ENCODE measurements at regions not wholly inside any gene's neighbourhood (a gene's known extent, or its start where the extent isn't known, plus 50 kb on each side); places are given as distances from the start of the nearest gene placed in this dataset.

DNA sequence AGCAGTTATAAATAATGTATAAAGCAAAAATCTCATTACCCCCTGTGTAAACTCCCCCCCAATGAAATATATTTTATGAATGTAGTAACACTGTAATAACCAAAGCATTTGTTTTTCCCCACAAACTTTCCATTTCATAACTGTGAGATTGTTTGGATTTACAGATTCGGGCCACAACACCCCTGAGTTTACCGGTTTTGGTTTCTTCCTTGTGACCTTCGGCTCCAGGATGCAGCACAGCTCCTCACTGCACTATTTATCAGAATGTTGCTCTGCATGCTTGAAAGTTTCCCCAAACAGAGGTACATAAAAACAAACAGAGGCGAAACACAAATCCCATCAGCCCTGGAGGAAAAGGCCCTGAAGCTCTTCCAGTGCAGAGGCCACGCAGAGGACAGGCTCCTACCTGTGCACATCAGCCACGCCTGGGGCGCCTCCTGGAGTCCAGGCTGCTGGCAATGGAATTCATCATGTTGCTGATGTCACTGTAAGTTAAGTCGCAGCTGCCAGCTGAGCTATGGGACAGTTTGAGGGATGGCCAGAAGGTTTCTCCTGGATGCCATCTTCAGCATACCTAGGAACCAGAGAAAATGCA is 122.0 kb downstream of the LMO4 start:
- TF ChIP-seq, protein P1, sequence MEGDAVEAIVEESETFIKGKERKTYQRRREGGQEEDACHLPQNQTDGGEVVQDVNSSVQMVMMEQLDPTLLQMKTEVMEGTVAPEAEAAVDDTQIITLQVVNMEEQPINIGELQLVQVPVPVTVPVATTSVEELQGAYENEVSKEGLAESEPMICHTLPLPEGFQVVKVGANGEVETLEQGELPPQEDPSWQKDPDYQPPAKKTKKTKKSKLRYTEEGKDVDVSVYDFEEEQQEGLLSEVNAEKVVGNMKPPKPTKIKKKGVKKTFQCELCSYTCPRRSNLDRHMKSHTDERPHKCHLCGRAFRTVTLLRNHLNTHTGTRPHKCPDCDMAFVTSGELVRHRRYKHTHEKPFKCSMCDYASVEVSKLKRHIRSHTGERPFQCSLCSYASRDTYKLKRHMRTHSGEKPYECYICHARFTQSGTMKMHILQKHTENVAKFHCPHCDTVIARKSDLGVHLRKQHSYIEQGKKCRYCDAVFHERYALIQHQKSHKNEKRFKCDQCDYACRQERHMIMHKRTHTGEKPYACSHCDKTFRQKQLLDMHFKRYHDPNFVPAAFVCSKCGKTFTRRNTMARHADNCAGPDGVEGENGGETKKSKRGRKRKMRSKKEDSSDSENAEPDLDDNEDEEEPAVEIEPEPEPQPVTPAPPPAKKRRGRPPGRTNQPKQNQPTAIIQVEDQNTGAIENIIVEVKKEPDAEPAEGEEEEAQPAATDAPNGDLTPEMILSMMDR (conservative IDR thresholded peaks at IDR 0.05), result no peak
- no peak for TF ChIP-seq ZFX (IDR thresholded peaks at IDR 0.05)

Measured in C4-2B (cell line).